Stomach (tissue), 8 donors: ENCODE measurements at regions not wholly inside any gene's neighbourhood (a gene's known extent, or its start where the extent isn't known, plus 50 kb on each side); places are given as distances from the start of the nearest gene placed in this dataset.
"Not testable (repeated sequence)": the region's sequence is repeated elsewhere in the genome, so short reads cannot be mapped to it uniquely, and the experiment has no call there.

Experiments
- DNase-seq, 2 donors: peaks; one replicate each; pipeline versions ENCODE4 v3.0.0 to v3.0.0-alpha.2; 2013 to 2019
- H3K27ac ChIP-seq, 5 donors: fragments of 200-600 bp in 4 of 5; sonication (generic) in 4 of 5; one replicate each; pipeline ENCODE4 v1.5.1; 2013 to 2019; ENCODE audit warnings: mild to moderate bottlenecking in 1 of 5, moderate library complexity in 1 of 5
- H3K27me3 ChIP-seq, 3 donors: fragments of 200-600 bp; sonication (generic); one replicate each; pipeline ENCODE4 v1.5.1; 2017 to 2019; ENCODE audit warnings: mixed run types in 1 of 3
- H3K36me3 ChIP-seq, 4 donors: fragments of 200-600 bp; sonication (generic); 1 replicate in 3 of 4; 2 replicates in 1 of 4; pipeline ENCODE4 v1.5.1; 2016 to 2019
- H3K4me1 ChIP-seq, 4 donors: fragments of 200-600 bp; sonication (generic); one replicate each; pipeline ENCODE4 v1.5.1; 2016 to 2019
- H3K4me3 ChIP-seq, 4 donors: fragments of 200-600 bp; sonication (generic) in 3 of 4; one replicate each; pipeline ENCODE4 v1.5.1; 2016 to 2019; ENCODE audit warnings: mild to moderate bottlenecking in 1 of 4
- H3K9me3 ChIP-seq, 4 donors: fragments of 200-600 bp; sonication (generic); one replicate each; pipeline ENCODE4 v1.5.1; 2016 to 2019
- CTCF ChIP-seq, 7 experiments: fragments of 450-650 bp in 4 of 7; fragments of 200-600 bp in 3 of 7; sonication (generic) in 3 of 7; IDR thresholded peaks; one replicate each; pipeline ENCODE4 v1.5.1; 2016 to 2019; ENCODE audit warnings: antibody characterized with exemption in 7 of 7, control low read depth in 2 of 7, mild to moderate bottlenecking in 1 of 7
- EP300 ChIP-seq: sonication (generic); formaldehyde crosslinking; IDR thresholded peaks from one replicate; pipeline ENCODE4 v1.6.1; 2017; ENCODE audit warnings: antibody characterized with exemption
- POLR2A ChIP-seq, 4 donors: fragments of 450-650 bp; IDR thresholded peaks; one replicate each; pipeline ENCODE4 v1.6.1; 2016; ENCODE audit warnings: antibody characterized with exemption in 4 of 4, control low read depth in 2 of 4, mild to moderate bottlenecking in 1 of 4, moderate library complexity in 1 of 4
- POLR2AphosphoS5 ChIP-seq, 3 donors: sonication (generic); formaldehyde crosslinking; IDR thresholded peaks; one replicate each; pipeline ENCODE4 v1.6.1; 2016; ENCODE audit warnings: antibody characterized with exemption in 3 of 3
- WGBS, 5 donors: extraction: QIAGEN DNeasy Blood & Tissue Kit in 3 of 5; methylation state at CpG; one replicate each; pipeline versions ENCODE4 v1.1.5 to v1.1.7; 2013 to 2018; 5-methylcytosine and 5-hydroxymethylcytosine counted together
- intact Hi-C: fragments of 100-400 bp; cut with DNase I; formaldehyde crosslinking; loops from one replicate; pipeline ENCODE4 v1.15.1; 2023; ENCODE audit warnings: low total_unique reads
- donor health status: healthy with polysubstance abuse.
- donor health status: Bipolar disorder and iron deficiency.
- donor health status: healthy.

GRCh38 chr4:83959160-83959559 is 423.3 kb downstream of the GPAT3 start:
- H3K4me3 ChIP-seq = no peak overlapping the region
- 85 to 96% (median 92%) methylated on average over 5 of the region's 5 CpGs for WGBS, 5 donors
- no peaks in the 10 kb centered on the region for H3K27me3 ChIP-seq
- no peak overlapping the region for H3K27ac ChIP-seq
- no peak for DNase-seq
- no peaks in the 10 kb centered on the region for H3K4me1 ChIP-seq
- intact Hi-C loops = no loop called here
- TF ChIP-seq POLR2A (IDR thresholded peaks at IDR 0.05) = no peak
- TF ChIP-seq EP300 = no peak
- TF ChIP-seq CTCF (IDR thresholded peaks at IDR 0.05) = no peak
- TF ChIP-seq POLR2AphosphoS5 (IDR thresholded peaks at IDR 0.05) = no peak
- peaks cover 0 to 7% (median 0%) of the 10 kb centered on the region in 4 donors for H3K9me3 ChIP-seq
- H3K36me3 ChIP-seq = no peaks in the 10 kb centered on the region

- no peak for DNase-seq
- intact Hi-C loops = no loop called here
- H3K4me3 ChIP-seq = no peak overlapping the region
- no peaks in the 10 kb centered on the region for H3K27me3 ChIP-seq
- no peaks in the 10 kb centered on the region for H3K9me3 ChIP-seq
- H3K27ac ChIP-seq = no peak overlapping the region
- TF ChIP-seq POLR2AphosphoS5 (IDR thresholded peaks at IDR 0.05) (no peak), CTCF (IDR thresholded peaks at IDR 0.05) (no peak), EP300 (no peak), POLR2A (IDR thresholded peaks at IDR 0.05) (no peak)
- H3K4me1 ChIP-seq = no peaks in the 10 kb centered on the region
- H3K36me3 ChIP-seq = no peaks in the 10 kb centered on the region
- WGBS, 5 donors = 57 to 72% (median 65%) methylated on average over 3 of the region's 3 CpGs
These were observed 411.9 kb downstream of the GPAT3 start for GRCh38 chr4:83947830-83948193.

GRCh38 chr4:83947125-83947829 is 411.4 kb downstream of the GPAT3 start:
- peak in 1 of 2 donors; percentile 5 for DNase-seq
- Histone ChIP-seq H3K36me3 (no peaks in the 10 kb centered on the region), H3K9me3 (no peaks in the 10 kb centered on the region), H3K4me1 (no peaks in the 10 kb centered on the region), H3K4me3 (no peak overlapping the region), H3K27ac (no peak overlapping the region), H3K27me3 (no peaks in the 10 kb centered on the region)
- WGBS, 5 donors = 73 to 85% (median 83%) methylated on average over 8 of the region's 8 CpGs
- TF ChIP-seq CTCF (IDR thresholded peaks at IDR 0.05) (no peak), POLR2A (IDR thresholded peaks at IDR 0.05) (no peak), EP300 (no peak), POLR2AphosphoS5 (IDR thresholded peaks at IDR 0.05) (no peak)
- intact Hi-C loops = no loop called here

- H3K9me3 ChIP-seq, intact Hi-C loops, DNase-seq, H3K27me3 ChIP-seq, H3K4me1 ChIP-seq, H3K27ac ChIP-seq, H3K36me3 ChIP-seq, H3K4me3 ChIP-seq: not testable (repeated sequence)
- 91 to 97% (median 96%) methylated on average over 3 to 29 of the region's 33 CpGs for WGBS, 5 donors
These were observed 407.8 kb downstream of the GPAT3 start for GRCh38 chr4:83943691-83944090.

GRCh38 chr4:83932750-83933391 is 397.0 kb downstream of the GPAT3 start:
- no peak overlapping the region for H3K27ac ChIP-seq
- TF ChIP-seq POLR2A (IDR thresholded peaks at IDR 0.05) = no peak
- TF ChIP-seq CTCF (IDR thresholded peaks at IDR 0.05) = no peak
- TF ChIP-seq POLR2AphosphoS5 (IDR thresholded peaks at IDR 0.05) = no peak
- TF ChIP-seq EP300 = no peak
- H3K4me1 ChIP-seq = no peaks in the 10 kb centered on the region
- intact Hi-C loops = no loop called here
- H3K27me3 ChIP-seq = no peaks in the 10 kb centered on the region
- no peaks in the 10 kb centered on the region for H3K36me3 ChIP-seq
- 83 to 94% (median 87%) methylated on average over 2 of the region's 2 CpGs for WGBS, 5 donors
- DNase-seq = no peak
- no peak overlapping the region for H3K4me3 ChIP-seq
- H3K9me3 ChIP-seq = no peaks in the 10 kb centered on the region
